ENCODE measurements at regions not wholly inside any gene's neighbourhood (a gene's known extent, or its start where the extent isn't known, plus 50 kb on each side); places are given as distances from the start of the nearest gene placed in this dataset.
A peak's percentile ranks its signal among the peaks of the same experiment; 100 is the strongest.

DNA sequence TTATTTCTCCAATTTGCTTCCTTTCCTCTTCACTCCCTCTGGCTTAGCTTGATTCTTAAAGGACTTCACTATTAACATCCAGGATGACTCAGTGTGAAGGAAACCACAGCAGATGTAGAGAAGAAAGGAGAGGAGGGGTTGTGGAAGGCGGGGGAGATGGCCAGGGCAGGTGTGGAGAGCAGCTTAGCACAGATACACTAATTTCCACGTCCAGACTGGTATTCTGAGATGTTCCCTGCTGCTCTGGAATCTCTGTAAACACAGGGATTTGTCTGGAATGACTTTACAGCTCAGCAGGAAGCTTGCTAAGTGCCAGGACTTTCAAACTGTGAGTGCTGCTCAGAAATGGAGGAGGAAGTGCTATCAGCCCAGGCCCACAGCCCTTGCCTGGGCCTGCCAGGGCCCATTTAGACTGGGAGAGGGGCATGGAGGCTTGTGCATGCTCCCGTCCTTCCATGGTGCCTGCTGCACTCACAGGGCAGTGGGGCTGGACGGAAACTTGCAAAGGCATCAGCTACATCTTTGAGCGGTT, 202.5 kb upstream of the DDHD1 start:
- no peak overlapping the region for H3K27ac ChIP-seq
- intact Hi-C loops (cut with DNase I): no loop called here
- H3K9me3 ChIP-seq: no peaks in the 10 kb centered on the region
- DNase-seq: no peak
- WGBS (ENCODE audit: insufficient coverage, low coverage, low lambda C conversion rate, missing lambda C conversion rate): 49% methylated on average over 3 of the region's 5 CpGs
- TF ChIP-seq, protein P1, sequence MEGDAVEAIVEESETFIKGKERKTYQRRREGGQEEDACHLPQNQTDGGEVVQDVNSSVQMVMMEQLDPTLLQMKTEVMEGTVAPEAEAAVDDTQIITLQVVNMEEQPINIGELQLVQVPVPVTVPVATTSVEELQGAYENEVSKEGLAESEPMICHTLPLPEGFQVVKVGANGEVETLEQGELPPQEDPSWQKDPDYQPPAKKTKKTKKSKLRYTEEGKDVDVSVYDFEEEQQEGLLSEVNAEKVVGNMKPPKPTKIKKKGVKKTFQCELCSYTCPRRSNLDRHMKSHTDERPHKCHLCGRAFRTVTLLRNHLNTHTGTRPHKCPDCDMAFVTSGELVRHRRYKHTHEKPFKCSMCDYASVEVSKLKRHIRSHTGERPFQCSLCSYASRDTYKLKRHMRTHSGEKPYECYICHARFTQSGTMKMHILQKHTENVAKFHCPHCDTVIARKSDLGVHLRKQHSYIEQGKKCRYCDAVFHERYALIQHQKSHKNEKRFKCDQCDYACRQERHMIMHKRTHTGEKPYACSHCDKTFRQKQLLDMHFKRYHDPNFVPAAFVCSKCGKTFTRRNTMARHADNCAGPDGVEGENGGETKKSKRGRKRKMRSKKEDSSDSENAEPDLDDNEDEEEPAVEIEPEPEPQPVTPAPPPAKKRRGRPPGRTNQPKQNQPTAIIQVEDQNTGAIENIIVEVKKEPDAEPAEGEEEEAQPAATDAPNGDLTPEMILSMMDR (IDR thresholded peaks at IDR 0.05): no peak
- TF ChIP-seq POLR2A (IDR thresholded peaks at IDR 0.05): no peak
- H3K36me3 ChIP-seq: no peaks in the 10 kb centered on the region
- no peaks in the 10 kb centered on the region for H3K4me1 ChIP-seq
- ATAC-seq: peak in 1 of 4 donors; percentile 7
- H3K4me3 ChIP-seq: no peak overlapping the region
- H3K27me3 ChIP-seq: no peaks in the 10 kb centered on the region

DNA sequence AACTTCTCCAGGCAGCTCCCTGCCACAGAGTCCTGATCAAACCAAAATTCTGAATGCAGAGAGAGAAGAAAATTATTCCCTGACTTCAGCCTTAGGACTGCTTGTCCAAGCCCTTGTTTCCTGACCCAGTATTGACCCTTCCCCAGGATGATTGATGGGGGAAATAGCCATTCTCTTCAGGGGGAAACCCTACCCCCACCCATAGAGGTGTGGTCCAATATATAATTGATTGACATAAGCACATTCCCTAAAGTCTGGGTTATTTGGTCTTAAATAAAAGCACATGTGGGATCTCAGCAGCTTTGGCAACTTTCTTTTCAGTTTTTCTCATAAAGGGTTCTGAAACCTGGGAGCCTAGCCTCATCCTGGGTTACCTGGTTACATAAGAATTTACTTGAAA, 201.2 kb upstream of the DDHD1 start:
- no peak overlapping the region for H3K27ac ChIP-seq
- no peaks in the 10 kb centered on the region for H3K27me3 ChIP-seq
- DNase-seq (no peak), ATAC-seq (no peak)
- no peak for TF ChIP-seq POLR2A (IDR thresholded peaks at IDR 0.05)
- TF ChIP-seq, protein P1 (IDR thresholded peaks at IDR 0.05): no peak
- H3K9me3 ChIP-seq: no peaks in the 10 kb centered on the region
- no peaks in the 10 kb centered on the region for H3K36me3 ChIP-seq
- no peaks in the 10 kb centered on the region for H3K4me1 ChIP-seq
- H3K4me3 ChIP-seq: no peak overlapping the region
- intact Hi-C loops (cut with DNase I): no loop called here

DNA sequence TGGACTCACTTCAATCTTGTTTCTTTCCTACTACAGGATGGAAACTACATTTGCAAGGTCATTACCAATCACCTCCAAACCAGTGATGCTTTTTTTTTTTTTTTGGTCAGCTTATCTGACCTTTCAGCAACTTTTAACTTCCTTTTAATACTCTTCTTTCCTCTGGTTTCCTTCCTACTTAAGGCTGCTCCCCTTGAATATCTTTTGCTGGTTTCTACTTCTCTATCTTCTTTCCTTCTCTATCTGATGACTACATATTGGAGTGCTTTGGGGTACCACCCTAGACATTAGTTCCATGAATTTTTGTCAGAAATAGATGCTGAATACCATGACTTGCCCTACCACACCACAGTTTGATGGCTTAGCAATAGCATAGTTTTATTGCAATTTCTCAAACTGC, 197.7 kb upstream of the DDHD1 start:
- Histone ChIP-seq H3K4me3 (no peak overlapping the region), H3K27me3 (no peaks in the 10 kb centered on the region), H3K4me1 (no peaks in the 10 kb centered on the region), H3K27ac (no peak overlapping the region), H3K9me3 (no peaks in the 10 kb centered on the region), H3K36me3 (no peaks in the 10 kb centered on the region)
- DNase-seq: no peak
- intact Hi-C loops (cut with DNase I): no loop called here
- ATAC-seq: no peak
- TF ChIP-seq, protein P1 (IDR thresholded peaks at IDR 0.05): no peak
- no peak for TF ChIP-seq POLR2A (IDR thresholded peaks at IDR 0.05)

DNA sequence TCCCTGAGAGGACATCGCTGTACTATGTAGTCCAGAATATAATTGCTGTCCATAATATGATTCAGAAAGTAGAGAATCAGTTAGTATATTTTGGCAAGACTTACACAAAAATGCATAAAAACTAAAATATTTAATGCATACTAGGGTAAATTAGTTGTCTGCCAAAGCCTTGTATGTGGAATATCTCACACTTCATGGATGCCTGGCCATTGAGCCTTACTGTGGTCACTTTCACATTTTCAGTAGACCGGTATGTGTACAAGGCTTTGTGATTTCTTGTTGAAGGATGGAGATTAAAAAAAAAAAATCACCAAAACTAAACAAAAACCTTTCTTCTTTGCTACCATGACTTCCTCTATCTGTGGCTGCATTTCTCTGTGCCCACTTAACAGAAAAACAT, 197.3 kb upstream of the DDHD1 start:
- TF ChIP-seq, protein P1 (IDR thresholded peaks at IDR 0.05): no peak
- no peak for TF ChIP-seq POLR2A (IDR thresholded peaks at IDR 0.05)
- no peak for DNase-seq
- intact Hi-C loops (cut with DNase I): no loop called here
- H3K4me3 ChIP-seq: no peak overlapping the region
- WGBS (ENCODE audit: insufficient coverage, low coverage, low lambda C conversion rate, missing lambda C conversion rate): 85% methylated on average over 2 of the region's 2 CpGs
- no peak for ATAC-seq
- no peak overlapping the region for H3K27ac ChIP-seq
- no peaks in the 10 kb centered on the region for H3K9me3 ChIP-seq
- H3K36me3 ChIP-seq: no peaks in the 10 kb centered on the region
- H3K27me3 ChIP-seq: no peaks in the 10 kb centered on the region
- no peaks in the 10 kb centered on the region for H3K4me1 ChIP-seq

DNA sequence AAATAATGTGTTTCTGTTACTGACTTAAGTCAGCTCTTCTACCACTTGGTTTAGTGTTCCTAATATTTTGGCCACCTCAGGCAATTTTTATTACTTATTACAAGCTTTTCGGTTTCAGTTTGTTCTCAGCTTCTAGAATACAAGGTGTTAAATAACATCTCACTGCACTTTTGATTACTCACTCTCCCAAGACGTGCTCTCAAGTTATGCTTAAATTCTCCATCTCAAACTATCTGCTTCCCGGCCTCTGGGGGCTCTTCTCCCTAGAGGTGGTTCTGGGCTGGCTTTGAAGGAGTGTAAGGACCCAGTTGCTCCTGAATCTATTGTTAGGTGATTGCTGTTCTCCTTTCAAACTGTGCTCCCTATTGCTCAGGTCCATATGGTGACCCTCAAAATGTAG, 193.9 kb upstream of the DDHD1 start:
- Histone ChIP-seq H3K9me3 (no peaks in the 10 kb centered on the region), H3K4me1 (no peaks in the 10 kb centered on the region), H3K4me3 (no peak overlapping the region), H3K27ac (no peak overlapping the region), H3K27me3 (no peaks in the 10 kb centered on the region), H3K36me3 (no peaks in the 10 kb centered on the region)
- no peak for TF ChIP-seq POLR2A (IDR thresholded peaks at IDR 0.05)
- TF ChIP-seq, protein P1 (IDR thresholded peaks at IDR 0.05): no peak
- intact Hi-C loops (cut with DNase I): no loop called here
- no peak for ATAC-seq
- 90% methylated on average over 3 of the region's 3 CpGs for WGBS (ENCODE audit: insufficient coverage, low coverage, low lambda C conversion rate, missing lambda C conversion rate)
- DNase-seq: no peak
